ENCODE measurements at regions not wholly inside any gene's neighbourhood (a gene's known extent, or its start where the extent isn't known, plus 50 kb on each side); places are given as distances from the start of the nearest gene placed in this dataset.
A peak's percentile ranks its signal among the peaks of the same experiment; 100 is the strongest.
"Not testable (repeated sequence)": the region's sequence is repeated elsewhere in the genome, so short reads cannot be mapped to it uniquely, and the experiment has no call there.

GRCh38 chr6:74468552-74468951, 737.3 kb downstream of the COL12A1 start:
- DNase-seq: not testable (repeated sequence)

- DNase-seq: no peak
These were observed 738.2 kb downstream of the COL12A1 start for GRCh38 chr6:74467533-74468215.

- DNase-seq: no peak
These were observed 739.3 kb downstream of the COL12A1 start for GRCh38 chr6:74466572-74466971.

- DNase-seq: no peak
These were observed 746.6 kb downstream of the COL12A1 start for GRCh38 chr6:74459260-74459659.

- DNase-seq: no peak
These were observed 747.3 kb downstream of the COL12A1 start for GRCh38 chr6:74458536-74458935.

- DNase-seq: no peak
These were observed 750.1 kb downstream of the COL12A1 start for GRCh38 chr6:74455786-74456185.

GRCh38 chr6:74451953-74452352, 753.9 kb downstream of the COL12A1 start:
- no peak for DNase-seq

GRCh38 chr6:74448850-74449249, 752.8 kb downstream of the CD109 start:
- no peak for DNase-seq

- peak; percentile 68 for DNase-seq
These were observed 751.0 kb downstream of the CD109 start for GRCh38 chr6:74447013-74447412.

- no peak for DNase-seq
These were observed 743.3 kb downstream of the CD109 start for GRCh38 chr6:74439123-74439811.

GRCh38 chr6:74438395-74438794, 742.4 kb downstream of the CD109 start:
- DNase-seq: not testable (repeated sequence)

GRCh38 chr6:74434171-74434570, 738.2 kb downstream of the CD109 start:
- DNase-seq: no peak

GRCh38 chr6:74431873-74432580, 736.0 kb downstream of the CD109 start:
- peak; percentile 12 for DNase-seq

- no peak for DNase-seq
These were observed 724.2 kb downstream of the CD109 start for GRCh38 chr6:74420221-74420620.

- DNase-seq: no peak
These were observed 719.1 kb downstream of the CD109 start for GRCh38 chr6:74415056-74415455.

GRCh38 chr6:74410630-74411029, 714.6 kb downstream of the CD109 start:
- DNase-seq: peak; percentile 24

GRCh38 chr6:74409447-74409846, 713.4 kb downstream of the CD109 start:
- peak; percentile 64 for DNase-seq

- DNase-seq: no peak
These were observed 712.8 kb downstream of the CD109 start for GRCh38 chr6:74408844-74409243.

- no peak for DNase-seq
These were observed 708.4 kb downstream of the CD109 start for GRCh38 chr6:74404366-74404765.

GRCh38 chr6:74402781-74403180, 706.8 kb downstream of the CD109 start:
- no peak for DNase-seq

- DNase-seq: not testable (repeated sequence)
These were observed 682.4 kb downstream of the CD109 start for GRCh38 chr6:74378437-74378836.

- DNase-seq: peak; percentile 73
These were observed 673.6 kb downstream of the CD109 start for GRCh38 chr6:74369556-74369993.

GRCh38 chr6:74368746-74369145, 672.7 kb downstream of the CD109 start:
- DNase-seq: peak; percentile 13

- peak; percentile 15 for DNase-seq
These were observed 670.6 kb downstream of the CD109 start for GRCh38 chr6:74366634-74367033.
